GM10248 (cell line): ENCODE measurements at regions not wholly inside any gene's neighbourhood (a gene's known extent, or its start where the extent isn't known, plus 50 kb on each side); places are given as distances from the start of the nearest gene placed in this dataset.

Experiments used
- CTCF ChIA-PET: fragments of 300-600 bp; sonication (Branson Sonifier 250); formaldehyde crosslinking; extraction: SDS; loops from one replicate; lab custom pipeline; 2021; ENCODE audit warnings: antibody characterized with exemption; lab: Yijun Ruan, JAX
- POLR2A ChIA-PET: fragments of 350-650 bp; sonication (Branson Sonifier 250); formaldehyde crosslinking; extraction: SDS; loops from one replicate; lab custom pipeline; 2020; ENCODE audit warnings: antibody characterized with exemption; lab: Yijun Ruan, JAX
- DNase-seq: peaks from one replicate; pipeline ENCODE4 v3.0.0; 2012; ENCODE audit errors: extremely low spot score
- TF ChIP-seq, protein P1 (sequence below): IDR thresholded peaks from 2 replicates; pipeline ENCODE4 v1.5.1; 2012; ENCODE audit warnings: mild to moderate bottlenecking, low read depth; ENCODE audit errors: extremely low read depth, missing control alignments, control extremely low read depth

DNA sequence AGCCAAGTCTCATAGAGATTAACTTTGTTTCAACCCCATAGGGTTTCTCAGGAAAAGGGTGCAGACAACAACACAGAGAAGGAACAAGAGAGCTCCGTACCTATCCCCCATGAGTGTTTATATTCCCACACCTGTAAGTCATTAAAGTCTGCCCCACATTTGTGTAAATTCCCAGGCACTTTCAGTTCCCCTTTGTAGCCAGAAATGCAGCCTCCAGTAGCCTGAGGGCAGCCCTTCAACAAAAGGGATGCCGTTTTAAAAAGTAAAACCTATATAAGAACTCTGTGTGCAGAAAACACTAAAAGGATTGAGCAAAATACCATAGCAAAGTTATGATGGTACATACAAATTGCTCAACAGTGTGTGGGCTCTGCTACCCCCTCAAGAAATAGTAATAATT, 59.7 kb upstream of the TMEM108 start:
- DNase-seq = no peak
- ChIA-PET POLR2A (no interaction called here), CTCF (interaction anchor here (1.5 kb wide), 1 partner anchor 18 kb away, joined by 4 read pairs; no protein-coding TSS in a partner anchor)
- TF ChIP-seq, protein P1, sequence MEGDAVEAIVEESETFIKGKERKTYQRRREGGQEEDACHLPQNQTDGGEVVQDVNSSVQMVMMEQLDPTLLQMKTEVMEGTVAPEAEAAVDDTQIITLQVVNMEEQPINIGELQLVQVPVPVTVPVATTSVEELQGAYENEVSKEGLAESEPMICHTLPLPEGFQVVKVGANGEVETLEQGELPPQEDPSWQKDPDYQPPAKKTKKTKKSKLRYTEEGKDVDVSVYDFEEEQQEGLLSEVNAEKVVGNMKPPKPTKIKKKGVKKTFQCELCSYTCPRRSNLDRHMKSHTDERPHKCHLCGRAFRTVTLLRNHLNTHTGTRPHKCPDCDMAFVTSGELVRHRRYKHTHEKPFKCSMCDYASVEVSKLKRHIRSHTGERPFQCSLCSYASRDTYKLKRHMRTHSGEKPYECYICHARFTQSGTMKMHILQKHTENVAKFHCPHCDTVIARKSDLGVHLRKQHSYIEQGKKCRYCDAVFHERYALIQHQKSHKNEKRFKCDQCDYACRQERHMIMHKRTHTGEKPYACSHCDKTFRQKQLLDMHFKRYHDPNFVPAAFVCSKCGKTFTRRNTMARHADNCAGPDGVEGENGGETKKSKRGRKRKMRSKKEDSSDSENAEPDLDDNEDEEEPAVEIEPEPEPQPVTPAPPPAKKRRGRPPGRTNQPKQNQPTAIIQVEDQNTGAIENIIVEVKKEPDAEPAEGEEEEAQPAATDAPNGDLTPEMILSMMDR = no peak

GRCh38 chr3:132974097-132974496, 64.1 kb upstream of the TMEM108 start:
- ChIA-PET CTCF (no interaction called here), POLR2A (no interaction called here)
- DNase-seq = no peak
- TF ChIP-seq, protein P1 = no peak

GRCh38 chr3:132973441-132973840, 64.8 kb upstream of the TMEM108 start:
- TF ChIP-seq, protein P1 = no peak
- no peak for DNase-seq
- ChIA-PET POLR2A (no interaction called here), CTCF (no interaction called here)

DNA sequence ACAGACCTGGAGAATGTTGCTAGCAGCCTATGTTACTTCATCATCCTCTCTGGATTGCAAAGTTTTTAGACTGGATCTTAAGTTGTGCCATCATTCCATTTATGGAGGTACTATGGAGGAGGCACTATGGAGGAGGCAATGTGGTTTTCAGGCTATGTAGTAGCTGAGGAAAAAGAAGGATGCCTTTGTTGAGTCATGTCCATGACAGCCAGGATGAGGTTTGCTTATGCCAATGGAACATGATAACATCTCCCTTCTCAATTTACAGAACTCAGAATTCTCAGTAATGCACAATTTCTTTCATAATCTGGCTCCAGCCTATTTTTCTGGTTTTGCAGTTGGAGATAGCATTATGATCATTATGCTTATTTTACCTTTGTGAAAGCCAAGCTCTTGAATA, 65.9 kb upstream of the TMEM108 start:
- TF ChIP-seq, protein P1 = no peak
- ChIA-PET POLR2A (no interaction called here), CTCF (no interaction called here)
- no peak for DNase-seq

GRCh38 chr3:132966374-132966773, 71.8 kb upstream of the TMEM108 start:
- CTCF ChIA-PET = no interaction called here
- POLR2A ChIA-PET = interaction anchor here (0.6 kb wide), 1 partner anchor 127 kb away, joined by 6 read pairs; no protein-coding TSS in a partner anchor
- TF ChIP-seq, protein P1 = no peak
- DNase-seq = no peak

GRCh38 chr3:132964266-132964665, 73.9 kb upstream of the TMEM108 start:
- TF ChIP-seq, protein P1 = no peak
- no peak for DNase-seq
- ChIA-PET CTCF (no interaction called here), POLR2A (no interaction called here)

DNA sequence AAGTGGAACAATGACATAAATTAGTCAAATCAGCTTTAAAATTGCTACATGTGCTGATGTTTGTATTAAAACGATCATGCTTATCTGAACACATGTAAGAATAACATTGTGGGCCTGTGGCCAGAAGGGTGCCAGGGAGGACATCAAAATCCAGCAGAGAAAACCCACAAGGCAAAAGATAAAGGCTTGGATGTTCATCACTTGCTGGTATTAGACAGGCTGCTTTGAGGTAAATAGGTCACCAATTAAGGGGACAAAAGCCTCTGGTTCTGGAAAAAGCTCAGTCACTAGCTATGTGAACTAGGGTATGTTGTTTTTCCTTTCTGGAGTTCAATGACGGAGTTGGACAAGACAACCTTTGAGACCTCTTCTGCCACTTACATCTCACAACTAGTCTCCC, 74.4 kb upstream of the TMEM108 start:
- ChIA-PET CTCF (no interaction called here), POLR2A (no interaction called here)
- DNase-seq = no peak
- TF ChIP-seq, protein P1 = no peak
